ENCODE measurements at regions not wholly inside any gene's neighbourhood (a gene's known extent, or its start where the extent isn't known, plus 50 kb on each side); places are given as distances from the start of the nearest gene placed in this dataset.

DNA sequence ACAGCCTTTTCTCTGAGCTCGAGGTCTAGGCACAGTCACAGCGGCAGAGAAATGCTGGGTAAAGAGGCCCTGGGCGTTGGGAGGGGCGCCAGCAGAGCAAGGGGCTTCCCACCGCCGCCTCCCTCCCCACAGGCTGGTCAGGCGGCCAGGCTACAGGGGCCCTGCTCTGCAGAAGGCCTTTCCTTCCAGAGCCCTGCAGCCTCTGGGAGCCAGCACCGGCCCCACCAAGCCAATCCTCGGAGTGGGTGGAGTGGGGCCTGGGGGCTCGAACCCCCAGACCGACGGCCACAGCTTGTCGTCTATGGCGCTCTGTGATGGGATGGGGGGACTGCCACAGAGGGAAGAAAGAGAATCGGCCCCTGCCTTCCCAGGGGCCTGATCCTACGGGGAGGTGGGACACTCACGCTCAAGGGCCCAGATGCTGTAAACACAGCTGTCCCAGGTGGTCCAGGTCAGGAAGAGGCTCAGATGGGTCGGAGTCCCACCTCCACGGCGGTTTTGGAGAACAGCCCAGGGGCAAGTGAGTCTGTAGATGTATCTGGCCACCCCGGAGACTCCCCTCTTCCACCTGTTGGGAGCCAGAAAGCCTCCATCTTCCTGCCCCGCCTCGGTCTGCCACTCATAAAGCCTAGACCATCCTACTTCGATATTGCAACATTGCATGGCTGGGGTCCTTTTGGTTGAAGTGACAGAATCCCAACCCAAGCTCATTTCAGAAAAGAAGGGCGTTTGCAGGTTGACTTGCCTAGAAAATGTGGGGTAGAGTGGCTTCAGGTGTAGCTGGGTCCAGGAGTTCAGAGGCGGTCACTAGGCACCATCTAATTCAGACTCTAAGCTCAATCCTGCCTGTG, 95.6 kb downstream of the SIK1 start:
- TF ChIP-seq GATA1 (IDR thresholded peaks at IDR 0.05; ENCODE audit: low read depth, low read length) (no peak), POLR2A (IDR thresholded peaks at IDR 0.05; ENCODE audit: low read length) (no peak)
